Jurkat, Clone E6-1 (cell line): ENCODE measurements at regions not wholly inside any gene's neighbourhood (a gene's known extent, or its start where the extent isn't known, plus 50 kb on each side); places are given as distances from the start of the nearest gene placed in this dataset.

Experiments used
- DNase-seq: peaks from one replicate; pipeline ENCODE4 v3.0.0-alpha.2; 2011; ENCODE audit warnings: low read depth, low spot score
- H3K4me3 ChIP-seq: 2 replicates; pipeline ENCODE4 v1.5.1; 2011; ENCODE audit warnings: mild to moderate bottlenecking, low read length, control low read depth, moderate library complexity

DNA sequence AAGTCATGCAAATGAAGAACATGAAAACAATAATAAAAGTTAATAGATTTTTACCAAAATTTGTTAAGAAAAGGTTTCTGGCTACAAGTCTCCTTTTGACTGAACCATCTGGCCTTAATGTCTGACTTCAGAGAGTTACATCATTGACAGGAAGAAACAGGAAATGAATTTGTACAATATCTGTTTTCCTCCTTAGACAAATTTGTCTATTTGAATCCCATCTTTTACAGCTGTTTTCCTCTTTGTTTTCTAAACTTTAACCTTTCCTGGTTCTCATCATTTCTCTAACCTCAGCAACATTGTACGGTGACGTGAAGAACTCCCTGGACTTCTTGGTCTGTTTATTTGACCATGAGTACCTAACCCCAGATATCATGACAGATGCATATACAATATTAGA lies 567.5 kb upstream of the RIOK2 start:
- DNase-seq, result no peak
- H3K4me3 ChIP-seq, result no peak overlapping the region

DNA sequence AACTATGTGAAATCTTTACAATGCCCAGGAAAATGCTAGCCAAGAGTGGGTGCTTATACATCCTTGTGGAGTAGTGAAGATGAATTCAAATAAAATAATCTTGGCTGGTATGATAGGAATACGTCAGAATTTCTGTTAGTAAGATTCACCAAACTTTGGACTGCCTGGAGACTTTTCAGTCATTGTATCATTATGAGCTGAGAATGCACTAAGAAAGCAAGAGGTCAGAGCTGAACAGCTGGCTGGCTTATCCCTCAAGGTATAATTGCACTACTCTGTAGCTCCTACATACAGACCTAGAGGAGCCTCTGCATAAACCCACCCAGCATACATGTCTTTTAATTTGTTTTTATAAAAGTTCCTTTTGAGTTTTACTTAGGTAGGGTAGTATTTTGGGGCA lies 568.5 kb upstream of the RIOK2 start:
- H3K4me3 ChIP-seq, result no peak overlapping the region
- no peak for DNase-seq

DNA sequence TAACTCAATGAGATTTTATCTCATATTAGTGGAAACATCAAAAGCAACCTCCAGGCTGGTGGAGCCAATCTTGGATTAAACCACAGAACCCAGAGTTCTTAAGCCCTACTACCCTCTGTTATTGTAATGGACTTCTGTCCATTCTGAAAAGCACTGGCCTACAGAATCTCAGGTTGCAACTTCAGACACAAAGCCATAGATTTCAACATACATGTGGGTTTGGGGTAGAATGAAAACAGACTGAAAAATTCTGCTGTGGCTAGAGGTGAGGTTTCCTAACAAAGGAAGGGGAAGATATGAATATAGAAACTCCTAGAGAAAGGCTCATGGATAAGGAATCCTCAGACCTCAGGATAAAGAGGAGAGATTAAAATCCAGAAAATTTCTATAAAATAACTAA lies 569.8 kb upstream of the RIOK2 start:
- H3K4me3 ChIP-seq, result no peak overlapping the region
- no peak for DNase-seq

GRCh38 chr5:97762483-97762882 lies 579.4 kb upstream of the RIOK2 start:
- DNase-seq, result no peak
- no peak overlapping the region for H3K4me3 ChIP-seq

DNA sequence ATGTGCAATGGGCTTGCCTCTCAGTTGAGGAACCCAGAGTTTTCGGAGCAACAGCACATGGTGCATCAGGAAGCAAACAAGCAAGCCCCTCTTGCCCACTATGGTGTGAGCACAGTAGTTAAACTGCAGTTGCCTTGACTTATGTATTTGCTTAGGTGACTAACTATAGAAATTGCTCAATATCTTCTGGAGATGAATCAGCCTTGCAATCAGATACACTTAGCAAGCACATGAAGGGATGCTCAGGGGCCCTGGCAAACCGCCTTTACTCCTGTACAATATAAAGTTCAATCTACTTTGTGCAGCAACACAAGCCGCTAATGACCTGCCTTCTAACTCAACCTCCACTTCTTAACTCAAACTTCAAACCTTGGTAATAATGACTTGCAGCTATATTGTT lies 581.7 kb upstream of the RIOK2 start:
- no peak for DNase-seq
- H3K4me3 ChIP-seq, result no peak overlapping the region

DNA sequence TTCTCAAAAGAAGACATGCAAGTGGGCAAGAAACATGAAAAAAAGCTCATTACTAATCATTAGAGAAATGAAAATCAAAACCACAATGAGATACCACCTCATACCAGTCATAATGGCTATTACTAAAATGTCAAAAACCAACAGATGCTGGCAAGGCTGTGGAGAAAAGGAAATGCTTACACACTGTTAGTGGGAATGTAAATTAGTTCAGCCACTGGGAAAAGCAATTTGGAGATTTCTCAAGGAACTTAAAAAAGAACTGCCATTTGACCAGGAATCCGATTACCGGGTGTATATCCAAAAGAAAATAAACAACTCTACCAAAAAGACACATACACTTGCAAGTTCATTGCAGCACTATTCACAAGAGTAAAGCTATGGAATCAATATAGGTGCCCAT lies 595.4 kb upstream of the RIOK2 start:
- no peak for DNase-seq
- no peak overlapping the region for H3K4me3 ChIP-seq

GRCh38 chr5:97788369-97788768 lies 605.3 kb upstream of the RIOK2 start:
- DNase-seq, result no peak
- H3K4me3 ChIP-seq, result no peak overlapping the region

DNA sequence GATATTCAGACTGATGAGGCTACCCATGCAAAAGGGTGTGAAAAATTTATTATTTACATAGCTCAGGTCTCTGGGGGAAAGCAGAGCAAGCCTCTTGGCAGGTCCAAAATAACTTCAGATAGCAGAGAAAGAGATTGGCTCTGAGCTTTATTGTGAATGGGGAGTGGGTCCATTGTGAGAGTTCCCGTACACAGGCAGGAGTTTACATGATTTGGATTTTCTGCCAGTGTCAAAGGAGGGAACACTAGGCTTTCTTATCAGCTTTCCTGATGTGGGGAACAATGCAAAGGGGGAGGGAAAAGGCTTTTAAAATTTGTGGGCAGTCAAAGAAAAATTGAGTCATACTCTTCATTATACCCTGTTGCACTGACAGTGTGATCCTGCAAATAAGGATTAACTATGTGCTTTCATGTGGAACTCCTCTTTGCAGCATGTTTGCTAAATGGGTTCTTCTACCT lies 615.0 kb upstream of the RIOK2 start:
- no peak overlapping the region for H3K4me3 ChIP-seq
- no peak for DNase-seq

- no peak overlapping the region for H3K4me3 ChIP-seq
- DNase-seq, result no peak
Observed at GRCh38 chr5:97801461-97801860, 618.4 kb upstream of the RIOK2 start.

- H3K4me3 ChIP-seq, result no peak overlapping the region
- no peak for DNase-seq
Observed at GRCh38 chr5:97820138-97820537, 637.1 kb upstream of the RIOK2 start.

DNA sequence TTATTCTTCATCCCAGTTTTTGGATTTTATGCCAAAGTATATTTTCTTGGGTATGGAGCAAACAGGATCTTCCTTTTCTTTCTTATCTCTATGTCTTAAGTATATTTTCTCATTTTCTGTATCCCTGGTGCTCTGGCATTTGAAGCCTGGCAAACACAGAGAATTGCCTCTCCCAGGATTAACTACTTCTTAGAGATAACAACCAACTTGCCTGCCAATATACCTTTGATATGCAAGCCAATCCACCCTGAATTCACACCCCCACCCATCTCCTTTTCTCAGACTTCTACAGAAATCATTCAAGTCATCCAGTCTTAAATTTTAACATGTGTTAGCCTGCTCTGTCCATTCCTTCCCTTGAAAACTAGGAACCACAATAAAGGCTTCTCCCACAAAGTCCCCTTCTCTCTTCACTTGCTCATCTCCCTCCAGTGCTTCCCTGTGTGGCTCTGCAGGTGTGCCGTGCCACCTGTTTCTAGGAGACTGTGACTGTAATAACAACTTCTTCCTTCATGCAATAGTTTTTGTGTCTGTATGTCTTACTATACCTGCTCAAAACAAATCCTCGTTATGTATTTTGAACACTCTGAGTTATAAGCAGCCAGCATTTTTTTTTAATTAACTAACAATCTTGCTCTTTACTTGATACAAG lies 649.7 kb upstream of the RIOK2 start:
- H3K4me3 ChIP-seq, result no peak overlapping the region
- no peak for DNase-seq

DNA sequence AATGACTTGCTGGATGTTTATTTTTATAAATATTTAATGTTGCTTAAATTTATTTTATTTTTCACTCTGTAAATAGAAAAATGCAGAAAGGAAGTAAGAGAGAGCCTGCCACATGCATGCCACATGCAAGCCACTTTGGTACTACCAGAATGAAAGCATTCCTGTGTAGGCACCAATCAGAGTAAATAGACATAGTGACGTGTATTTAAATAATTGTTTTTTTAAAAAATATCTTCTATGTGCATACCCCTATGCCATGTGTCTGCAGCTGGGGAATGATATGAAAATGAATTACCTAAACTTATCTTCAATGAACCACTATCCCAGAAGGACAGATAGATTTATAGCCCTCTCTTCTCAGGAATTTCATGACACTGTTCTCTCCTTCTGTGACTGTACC lies 651.5 kb upstream of the RIOK2 start:
- no peak overlapping the region for H3K4me3 ChIP-seq
- DNase-seq, result no peak

GRCh38 chr5:97835112-97835511 lies 652.1 kb upstream of the RIOK2 start:
- DNase-seq, result no peak
- H3K4me3 ChIP-seq, result no peak overlapping the region

DNA sequence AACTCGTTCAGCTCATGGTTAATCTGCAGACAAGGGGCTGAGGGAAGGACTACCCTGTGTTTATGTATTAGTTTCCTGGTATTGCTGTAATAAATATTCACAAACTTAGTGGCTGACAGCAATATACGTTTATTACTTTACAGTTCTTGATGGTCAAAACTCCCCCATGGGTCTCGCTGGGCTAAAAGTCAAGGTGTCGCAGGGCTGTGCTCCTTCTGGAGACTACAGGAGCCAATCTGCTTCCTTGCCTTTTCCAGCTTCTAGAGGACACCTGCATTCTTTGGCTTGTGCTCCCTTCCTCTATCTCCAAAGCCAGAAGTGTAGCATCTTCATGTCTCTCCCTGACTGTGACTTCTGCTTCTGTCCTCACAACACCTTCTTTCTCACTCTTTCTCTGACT lies 653.8 kb upstream of the RIOK2 start:
- DNase-seq, result no peak
- H3K4me3 ChIP-seq, result no peak overlapping the region

DNA sequence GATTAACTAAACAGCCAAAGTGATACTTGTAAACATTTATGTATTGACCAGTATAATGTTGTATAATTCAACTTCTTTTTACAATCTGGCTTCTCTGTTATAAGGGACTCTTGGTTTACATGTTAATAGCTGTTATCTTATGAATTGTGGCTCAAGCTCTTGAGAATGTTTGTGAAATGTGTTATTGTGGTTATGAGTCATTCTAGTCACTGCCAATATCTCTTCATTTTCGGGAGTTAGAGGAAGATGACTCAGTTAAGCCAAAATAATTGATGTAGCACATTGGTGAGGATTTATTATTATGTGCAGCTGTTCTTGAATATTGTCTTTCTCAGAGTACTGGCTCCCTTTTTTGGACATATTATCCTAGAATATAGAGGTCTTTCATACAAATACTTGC lies 655.2 kb upstream of the RIOK2 start:
- H3K4me3 ChIP-seq, result no peak overlapping the region
- DNase-seq, result no peak

- H3K4me3 ChIP-seq, result no peak overlapping the region
- no peak for DNase-seq
Observed at GRCh38 chr5:97839341-97840086, 656.5 kb upstream of the RIOK2 start.

DNA sequence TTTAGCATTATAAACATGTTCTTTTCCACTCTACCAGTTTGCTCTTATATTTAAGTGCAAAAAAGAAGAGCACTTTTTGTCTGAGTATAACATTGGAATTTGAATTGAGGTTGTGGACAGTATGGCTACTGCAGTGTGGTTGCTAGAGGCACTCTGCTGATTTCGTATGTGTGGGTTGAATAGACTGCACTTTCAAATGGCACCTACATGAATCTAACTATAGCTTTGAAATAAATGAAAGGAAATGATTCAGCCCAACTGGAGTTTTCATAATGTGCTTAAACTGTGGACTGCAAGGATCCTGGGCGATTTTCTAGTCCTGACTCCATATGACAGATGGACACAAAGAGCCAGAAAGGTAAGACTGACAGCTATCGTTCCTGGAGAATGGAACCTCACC lies 657.6 kb upstream of the RIOK2 start:
- no peak overlapping the region for H3K4me3 ChIP-seq
- DNase-seq, result no peak

DNA sequence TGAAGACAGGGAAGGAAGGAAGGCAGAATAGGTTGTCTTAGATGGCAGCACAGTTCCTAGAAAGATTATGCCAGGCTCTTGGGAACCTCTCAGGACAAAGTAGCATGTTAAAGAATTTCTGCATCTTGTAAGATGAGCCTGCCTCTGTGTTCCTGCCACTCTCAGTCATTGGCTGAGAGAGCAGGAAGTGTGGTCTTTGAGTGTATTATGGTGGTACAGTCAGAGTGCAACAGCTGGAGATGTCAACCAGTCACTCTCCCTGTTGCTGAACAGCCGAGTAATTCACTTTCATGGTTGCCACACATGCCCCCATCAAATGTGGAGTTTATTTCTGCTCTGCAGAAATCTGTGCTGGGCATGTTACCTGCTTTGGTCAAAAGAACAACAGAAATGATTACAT lies 659.6 kb upstream of the RIOK2 start:
- H3K4me3 ChIP-seq, result no peak overlapping the region
- DNase-seq, result peak; percentile 15

GRCh38 chr5:97844797-97845196 lies 661.8 kb upstream of the RIOK2 start:
- no peak overlapping the region for H3K4me3 ChIP-seq
- DNase-seq, result no peak

DNA sequence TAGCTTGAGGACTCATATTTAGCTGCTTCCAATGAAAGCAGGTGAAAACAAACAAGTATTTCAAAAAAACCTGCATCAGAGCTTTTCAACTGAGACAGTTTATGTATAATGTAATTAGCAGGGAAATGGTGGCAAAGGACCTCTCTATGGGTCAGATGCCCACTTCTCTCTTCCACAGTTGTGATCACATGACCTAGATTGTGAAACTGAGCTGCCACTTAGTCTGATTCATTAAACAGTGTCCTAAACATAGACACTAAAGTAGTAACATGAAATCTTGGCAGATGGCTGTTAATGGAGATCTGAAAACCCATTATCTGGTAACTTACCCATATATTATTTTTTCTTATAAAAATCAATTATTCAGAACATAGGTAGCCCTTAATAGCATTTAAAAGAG lies 663.6 kb upstream of the RIOK2 start:
- no peak for DNase-seq
- no peak overlapping the region for H3K4me3 ChIP-seq
